ENCODE measurements at regions not wholly inside any gene's neighbourhood (a gene's known extent, or its start where the extent isn't known, plus 50 kb on each side); places are given as distances from the start of the nearest gene placed in this dataset.

- no peak overlapping the region for H3K27ac ChIP-seq (ENCODE audit: low read length, poor library complexity, severe bottlenecking)
- H4K91ac ChIP-seq (ENCODE audit: low read length), result no peak overlapping the region
- no peak overlapping the region for H3K4ac ChIP-seq (ENCODE audit: low read depth in 1 of 2, low read length in 2 of 2)
- H2BK15ac ChIP-seq (ENCODE audit: low read depth, poor library complexity, severe bottlenecking), result no peak overlapping the region
- H2AK5ac ChIP-seq (ENCODE audit: low read length, severe bottlenecking), result no peak overlapping the region
- H3K9ac ChIP-seq (ENCODE audit: low read length), result no peak overlapping the region
- H3K4me3 ChIP-seq (ENCODE audit: insufficient read depth in 1 of 2, low read depth in 1 of 2, low read length in 2 of 2), result no peak overlapping the region
- H2AFZ ChIP-seq (ENCODE audit: low read depth, low read length), result no peak overlapping the region
- no peak overlapping the region for H2BK12ac ChIP-seq (ENCODE audit: low read length in 2 of 2)
- H3K4me1 ChIP-seq (ENCODE audit: control insufficient read depth, insufficient read depth, low read depth, low read length), result peaks cover 3% of the 10 kb centered on the region
- no peak overlapping the region for H2BK120ac ChIP-seq (ENCODE audit: low read depth, low read length)
- no peaks in the 10 kb centered on the region for H3K36me3 ChIP-seq (ENCODE audit: control insufficient read depth in 1 of 2, insufficient read depth in 2 of 2, low read depth in 1 of 2, low read length in 2 of 2)
- H3K79me1 ChIP-seq (replicated peaks; ENCODE audit: low read length, poor library complexity, severe bottlenecking), result no peaks in the 10 kb centered on the region
- no peak overlapping the region for H3K14ac ChIP-seq (ENCODE audit: low read length in 2 of 2)
- no peak overlapping the region for H3K23ac ChIP-seq (ENCODE audit: low read length in 2 of 2)
- H3K4me2 ChIP-seq (ENCODE audit: low read length, poor library complexity, severe bottlenecking), result no peak overlapping the region
- 90% methylated on average over 8 of the region's 8 CpGs for WGBS
- DNase-seq, result no peak
- H2BK5ac ChIP-seq (ENCODE audit: low read depth, low read length, poor library complexity, severe bottlenecking), result no peak overlapping the region
- H4K8ac ChIP-seq (ENCODE audit: low read length), result no peak overlapping the region
- H3K18ac ChIP-seq (ENCODE audit: low read depth in 1 of 2, low read length in 2 of 2), result no peak overlapping the region
- peaks cover 35% of the 10 kb centered on the region for H3K9me3 ChIP-seq (ENCODE audit: control insufficient read depth, low read length)
- H3K27me3 ChIP-seq (ENCODE audit: control insufficient read depth in 1 of 2, insufficient read depth in 1 of 2, low read length in 2 of 2), result no peaks in the 10 kb centered on the region
These were observed 365.1 kb upstream of the NETO1 start for GRCh38 chr18:73232933-73233332.

- Histone ChIP-seq H2AK5ac (ENCODE audit: low read length, severe bottlenecking) (no peak overlapping the region), H2BK15ac (ENCODE audit: low read depth, poor library complexity, severe bottlenecking) (no peak overlapping the region), H2BK5ac (ENCODE audit: low read depth, low read length, poor library complexity, severe bottlenecking) (no peak overlapping the region), H3K9ac (ENCODE audit: low read length) (no peak overlapping the region), H3K23ac (ENCODE audit: low read length in 2 of 2) (no peak overlapping the region), H3K27me3 (ENCODE audit: control insufficient read depth in 1 of 2, insufficient read depth in 1 of 2, low read length in 2 of 2) (no peaks in the 10 kb centered on the region), H4K91ac (ENCODE audit: low read length) (no peak overlapping the region), H3K9me3 (ENCODE audit: control insufficient read depth, low read length) (peaks cover 83% of the 10 kb centered on the region), H3K14ac (ENCODE audit: low read length in 2 of 2) (no peak overlapping the region), H4K8ac (ENCODE audit: low read length) (no peak overlapping the region), H3K18ac (ENCODE audit: low read depth in 1 of 2, low read length in 2 of 2) (no peak overlapping the region), H3K36me3 (ENCODE audit: control insufficient read depth in 1 of 2, insufficient read depth in 2 of 2, low read depth in 1 of 2, low read length in 2 of 2) (no peaks in the 10 kb centered on the region), H3K4me1 (ENCODE audit: control insufficient read depth, insufficient read depth, low read depth, low read length) (no peaks in the 10 kb centered on the region), H3K4ac (ENCODE audit: low read depth in 1 of 2, low read length in 2 of 2) (no peak overlapping the region), H2BK12ac (ENCODE audit: low read length in 2 of 2) (no peak overlapping the region), H3K4me3 (ENCODE audit: insufficient read depth in 1 of 2, low read depth in 1 of 2, low read length in 2 of 2) (peak overlapping the region in 1 of 2 experiments; percentile 18), H3K4me2 (ENCODE audit: low read length, poor library complexity, severe bottlenecking) (no peak overlapping the region), H2AFZ (ENCODE audit: low read depth, low read length) (no peak overlapping the region), H3K27ac (ENCODE audit: low read length, poor library complexity, severe bottlenecking) (no peak overlapping the region), H3K79me1 (replicated peaks; ENCODE audit: low read length, poor library complexity, severe bottlenecking) (no peaks in the 10 kb centered on the region), H2BK120ac (ENCODE audit: low read depth, low read length) (no peak overlapping the region)
- DNase-seq, result no peak
- 90% methylated on average over 2 of the region's 5 CpGs for WGBS
These were observed 352.9 kb upstream of the NETO1 start for GRCh38 chr18:73220663-73221062.

- Histone ChIP-seq H4K8ac (ENCODE audit: low read length) (no peak overlapping the region), H3K14ac (ENCODE audit: low read length in 2 of 2) (no peak overlapping the region), H3K9ac (ENCODE audit: low read length) (no peak overlapping the region), H3K27ac (ENCODE audit: low read length, poor library complexity, severe bottlenecking) (no peak overlapping the region), H3K36me3 (ENCODE audit: control insufficient read depth in 1 of 2, insufficient read depth in 2 of 2, low read depth in 1 of 2, low read length in 2 of 2) (no peaks in the 10 kb centered on the region), H4K91ac (ENCODE audit: low read length) (no peak overlapping the region), H3K18ac (ENCODE audit: low read depth in 1 of 2, low read length in 2 of 2) (no peak overlapping the region), H3K27me3 (ENCODE audit: control insufficient read depth in 1 of 2, insufficient read depth in 1 of 2, low read length in 2 of 2) (no peaks in the 10 kb centered on the region), H3K23ac (ENCODE audit: low read length in 2 of 2) (no peak overlapping the region), H3K9me3 (ENCODE audit: control insufficient read depth, low read length) (peaks cover 82% of the 10 kb centered on the region), H3K4me2 (ENCODE audit: low read length, poor library complexity, severe bottlenecking) (no peak overlapping the region), H3K79me1 (replicated peaks; ENCODE audit: low read length, poor library complexity, severe bottlenecking) (no peaks in the 10 kb centered on the region), H2BK12ac (ENCODE audit: low read length in 2 of 2) (no peak overlapping the region), H2BK5ac (ENCODE audit: low read depth, low read length, poor library complexity, severe bottlenecking) (no peak overlapping the region), H2BK120ac (ENCODE audit: low read depth, low read length) (no peak overlapping the region), H3K4me1 (ENCODE audit: control insufficient read depth, insufficient read depth, low read depth, low read length) (no peaks in the 10 kb centered on the region), H3K4me3 (ENCODE audit: insufficient read depth in 1 of 2, low read depth in 1 of 2, low read length in 2 of 2) (no peak overlapping the region), H2BK15ac (ENCODE audit: low read depth, poor library complexity, severe bottlenecking) (no peak overlapping the region), H2AFZ (ENCODE audit: low read depth, low read length) (no peak overlapping the region), H3K4ac (ENCODE audit: low read depth in 1 of 2, low read length in 2 of 2) (no peak overlapping the region), H2AK5ac (ENCODE audit: low read length, severe bottlenecking) (no peak overlapping the region)
- WGBS, result 100% methylated on average over 1 of the region's 2 CpGs
- DNase-seq, result no peak
These were observed 350.5 kb upstream of the NETO1 start for GRCh38 chr18:73218293-73218692.

- Histone ChIP-seq H3K4me2 (ENCODE audit: low read length, poor library complexity, severe bottlenecking) (no peak overlapping the region), H4K8ac (ENCODE audit: low read length) (peak overlapping the region; percentile 37), H3K9me3 (ENCODE audit: control insufficient read depth, low read length) (peaks cover 77% of the 10 kb centered on the region), H3K14ac (ENCODE audit: low read length in 2 of 2) (no peak overlapping the region), H2BK5ac (ENCODE audit: low read depth, low read length, poor library complexity, severe bottlenecking) (no peak overlapping the region), H3K4ac (ENCODE audit: low read depth in 1 of 2, low read length in 2 of 2) (no peak overlapping the region), H3K4me3 (ENCODE audit: insufficient read depth in 1 of 2, low read depth in 1 of 2, low read length in 2 of 2) (no peak overlapping the region), H3K27me3 (ENCODE audit: control insufficient read depth in 1 of 2, insufficient read depth in 1 of 2, low read length in 2 of 2) (no peaks in the 10 kb centered on the region), H3K18ac (ENCODE audit: low read depth in 1 of 2, low read length in 2 of 2) (no peak overlapping the region), H3K4me1 (ENCODE audit: control insufficient read depth, insufficient read depth, low read depth, low read length) (no peaks in the 10 kb centered on the region), H3K23ac (ENCODE audit: low read length in 2 of 2) (no peak overlapping the region), H2AK5ac (ENCODE audit: low read length, severe bottlenecking) (no peak overlapping the region), H2BK120ac (ENCODE audit: low read depth, low read length) (no peak overlapping the region), H3K79me1 (replicated peaks; ENCODE audit: low read length, poor library complexity, severe bottlenecking) (no peaks in the 10 kb centered on the region), H4K91ac (ENCODE audit: low read length) (no peak overlapping the region), H3K36me3 (ENCODE audit: control insufficient read depth in 1 of 2, insufficient read depth in 2 of 2, low read depth in 1 of 2, low read length in 2 of 2) (no peaks in the 10 kb centered on the region), H3K9ac (ENCODE audit: low read length) (no peak overlapping the region), H3K27ac (ENCODE audit: low read length, poor library complexity, severe bottlenecking) (no peak overlapping the region), H2BK12ac (ENCODE audit: low read length in 2 of 2) (no peak overlapping the region), H2AFZ (ENCODE audit: low read depth, low read length) (no peak overlapping the region), H2BK15ac (ENCODE audit: low read depth, poor library complexity, severe bottlenecking) (no peak overlapping the region)
- 96% methylated on average over 7 of the region's 7 CpGs for WGBS
- DNase-seq, result no peak
These were observed 347.2 kb upstream of the NETO1 start for GRCh38 chr18:73214970-73215369.
